IMR-90 (cell line): ENCODE measurements at regions not wholly inside any gene's neighbourhood (a gene's known extent, or its start where the extent isn't known, plus 50 kb on each side); places are given as distances from the start of the nearest gene placed in this dataset. TPM values are rescaled to one million over a fixed set of nuclear protein-coding genes. Genes with fewer than 3 reads are reported as not detected.

Source experiments
- MXI1 ChIP-seq: IDR thresholded peaks from 2 replicates; pipeline ENCODE4 v1.6.1; 2012; ENCODE audit warnings: low read depth, mild to moderate bottlenecking, low read length, moderate library complexity, borderline replicate concordance
- NFE2L2 ChIP-seq: fragments of 150-350 bp; IDR thresholded peaks from 2 replicates; pipeline ENCODE4 v1.6.1; 2016; ENCODE audit warnings: low read depth, mild to moderate bottlenecking, low read length
- microRNA-seq, 2 experiments: library from miRNA; stranded (forward) in 1 of 2; unstranded in 1 of 2; fragments of 10-50 nt in 1 of 2; fragments of <30 nt in 1 of 2; gene quantifications in 1 of 2; microRNA quantifications in 1 of 2; one replicate each; pipeline versions ENCODE3 to v1.1.0; 2013 to 2020; ENCODE audit not compliant: insufficient read depth in 1 of 2, insufficient read length in 1 of 2, unreplicated experiment in 1 of 2
- small RNA-seq, 5 experiments: library from RNA; depleted of rRNA; stranded (forward); fragments of <200 nt; gene quantifications; one replicate each; pipeline ENCODE3, GENCODE V24; 2012
- TF ChIP-seq, protein P1 (sequence below): conservative IDR thresholded peaks from 2 replicates; pipeline ENCODE4 v1.5.1; 2012; ENCODE audit warnings: mild to moderate bottlenecking, low read depth, low read length, improper control_type of control experiment

DNA sequence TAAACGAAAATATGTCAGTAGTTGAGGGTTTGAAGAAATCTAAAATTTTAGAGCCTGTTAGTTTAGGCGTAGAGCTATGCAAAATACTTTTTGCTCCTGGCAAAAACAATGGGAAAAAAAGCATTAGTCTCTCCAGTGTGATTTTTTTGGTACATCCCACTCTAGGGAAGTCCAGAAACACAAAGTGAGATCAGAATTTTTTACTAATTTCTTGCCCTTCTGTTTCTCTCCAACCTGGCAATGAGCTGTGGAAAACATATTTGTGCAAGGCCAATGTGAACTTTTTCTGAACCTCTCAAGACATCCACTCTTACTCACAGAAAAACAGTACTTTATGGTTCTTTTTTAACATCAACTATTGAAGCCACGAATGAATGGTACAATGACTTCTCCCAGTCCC lies 56.9 kb upstream of the DCN start (continued):
- TF ChIP-seq, protein P1, sequence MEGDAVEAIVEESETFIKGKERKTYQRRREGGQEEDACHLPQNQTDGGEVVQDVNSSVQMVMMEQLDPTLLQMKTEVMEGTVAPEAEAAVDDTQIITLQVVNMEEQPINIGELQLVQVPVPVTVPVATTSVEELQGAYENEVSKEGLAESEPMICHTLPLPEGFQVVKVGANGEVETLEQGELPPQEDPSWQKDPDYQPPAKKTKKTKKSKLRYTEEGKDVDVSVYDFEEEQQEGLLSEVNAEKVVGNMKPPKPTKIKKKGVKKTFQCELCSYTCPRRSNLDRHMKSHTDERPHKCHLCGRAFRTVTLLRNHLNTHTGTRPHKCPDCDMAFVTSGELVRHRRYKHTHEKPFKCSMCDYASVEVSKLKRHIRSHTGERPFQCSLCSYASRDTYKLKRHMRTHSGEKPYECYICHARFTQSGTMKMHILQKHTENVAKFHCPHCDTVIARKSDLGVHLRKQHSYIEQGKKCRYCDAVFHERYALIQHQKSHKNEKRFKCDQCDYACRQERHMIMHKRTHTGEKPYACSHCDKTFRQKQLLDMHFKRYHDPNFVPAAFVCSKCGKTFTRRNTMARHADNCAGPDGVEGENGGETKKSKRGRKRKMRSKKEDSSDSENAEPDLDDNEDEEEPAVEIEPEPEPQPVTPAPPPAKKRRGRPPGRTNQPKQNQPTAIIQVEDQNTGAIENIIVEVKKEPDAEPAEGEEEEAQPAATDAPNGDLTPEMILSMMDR = no peak
- TF ChIP-seq NFE2L2 (no peak), MXI1 (no peak)

Small RNAs in the stretch of these regions (microRNA-seq; reads per million reads assigned to microRNA genes)
- gene AC090049.2 (ENCODE audit: insufficient read depth, insufficient read length) (not detected), gene RF02110 (ENCODE audit: insufficient read depth, insufficient read length) (not detected)

Small RNAs in the stretch of these regions (small RNA-seq; reads per million reads assigned to genes)
- gene AC090049.2 (0 reads per million in 5 experiments), gene RF02110 (0 reads per million in 5 experiments)
